ENCODE measurements at regions not wholly inside any gene's neighbourhood (a gene's known extent, or its start where the extent isn't known, plus 50 kb on each side); places are given as distances from the start of the nearest gene placed in this dataset.
A peak's percentile ranks its signal among the peaks of the same experiment; 100 is the strongest.
"Not testable (repeated sequence)": the region's sequence is repeated elsewhere in the genome, so short reads cannot be mapped to it uniquely, and the experiment has no call there.

DNA sequence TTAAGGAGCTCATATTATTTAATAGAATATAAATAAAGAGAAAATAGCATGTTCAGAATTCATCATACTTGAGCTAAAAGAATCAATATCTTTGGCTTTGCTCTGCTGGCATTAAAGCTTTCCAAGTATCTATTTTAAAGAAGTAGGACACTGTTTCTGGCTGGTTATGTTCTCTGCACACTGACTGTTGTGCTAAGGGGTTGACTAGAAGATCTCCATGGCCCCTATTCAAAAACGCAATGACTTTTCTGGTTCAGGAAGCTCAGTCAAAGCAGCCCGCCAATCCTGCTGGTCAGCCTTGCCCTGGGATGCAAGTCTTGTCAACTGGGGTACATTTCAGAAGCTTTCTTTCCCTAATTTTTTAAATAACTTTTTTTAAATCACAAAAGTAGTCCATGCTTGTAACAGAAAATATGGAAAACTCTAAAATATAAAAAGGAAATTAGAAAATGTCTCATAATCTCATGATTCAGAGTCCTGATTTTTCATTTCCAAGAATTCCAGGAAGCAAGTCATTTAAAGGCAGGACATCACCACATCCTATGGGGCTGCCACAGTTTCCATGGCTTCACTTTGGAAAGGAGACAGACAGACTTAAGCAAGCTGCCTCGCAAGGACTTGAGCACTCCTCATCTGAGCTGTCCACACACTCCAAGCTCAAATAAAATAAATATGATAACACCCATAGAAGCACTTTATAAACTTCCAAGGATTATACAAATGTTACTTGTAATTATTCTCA is 195.1 kb downstream of the TXNL1 start:
- DNase-seq (ENCODE audit: low spot score): no peak

GRCh38 chr18:56438480-56438879 is 199.9 kb downstream of the TXNL1 start:
- not testable (repeated sequence) for DNase-seq (ENCODE audit: low spot score)

- DNase-seq (ENCODE audit: low spot score): no peak
Observed at GRCh38 chr18:56436651-56437050, 201.7 kb downstream of the TXNL1 start.

DNA sequence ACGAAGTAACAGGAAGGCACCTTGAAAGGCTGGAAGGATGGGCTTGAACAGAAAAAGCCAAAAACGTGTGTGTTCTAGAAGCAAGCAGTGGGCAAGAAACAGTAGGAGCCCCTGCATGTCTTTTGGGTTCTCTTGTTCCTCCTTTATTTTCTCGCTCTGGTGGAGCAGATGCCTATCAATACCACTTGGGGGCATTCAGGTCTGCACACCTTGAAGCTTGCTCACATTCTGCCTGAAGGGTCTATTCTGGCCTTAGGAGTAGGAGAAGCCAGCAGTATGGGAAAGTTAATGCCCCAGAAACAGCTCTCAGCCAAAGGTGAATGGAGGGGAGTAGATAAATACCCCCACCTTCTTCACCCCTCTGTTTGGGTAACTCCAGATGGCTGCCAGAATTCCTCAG is 204.5 kb downstream of the TXNL1 start:
- no peak for DNase-seq (ENCODE audit: low spot score)

DNA sequence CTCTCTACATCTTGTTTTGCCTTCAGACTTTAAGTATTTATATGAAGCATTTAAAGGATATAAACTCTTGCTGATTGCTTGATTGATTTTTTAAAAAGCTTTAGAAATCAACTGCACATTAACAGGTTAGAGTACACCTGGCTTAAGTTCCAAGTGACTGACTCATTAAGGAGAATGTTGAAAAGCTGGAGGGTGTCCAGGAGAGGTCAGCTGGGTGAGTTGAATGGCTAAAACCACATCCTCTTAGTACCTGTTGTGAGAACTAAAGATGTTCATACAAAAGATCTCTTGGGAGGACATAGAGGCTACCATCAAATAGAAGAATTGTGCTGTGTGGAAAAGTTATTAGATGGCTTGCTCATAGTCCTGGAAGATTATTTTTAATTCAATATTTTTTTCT is 206.8 kb downstream of the TXNL1 start:
- DNase-seq (ENCODE audit: low spot score): no peak

DNA sequence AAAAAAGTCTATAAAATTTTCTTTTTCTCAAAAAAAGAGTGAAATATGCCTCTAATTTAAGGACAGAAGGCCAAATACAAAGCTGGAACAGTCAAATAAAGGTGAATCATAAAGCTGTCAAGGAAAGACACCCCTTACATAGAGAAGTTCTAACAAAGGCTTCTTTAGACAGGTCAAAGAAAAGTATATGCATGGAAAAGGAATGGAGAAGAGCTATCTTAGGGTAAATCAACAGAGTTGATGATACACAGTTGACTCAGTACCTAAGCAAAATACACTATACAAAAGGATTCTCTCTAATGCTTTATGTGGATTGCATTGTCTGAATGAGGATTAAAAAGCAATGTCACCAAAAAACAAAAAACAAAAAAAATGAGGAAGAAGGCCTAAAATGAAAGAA is 214.8 kb downstream of the TXNL1 start:
- DNase-seq (ENCODE audit: low spot score): no peak

GRCh38 chr18:56421647-56422046 is 216.7 kb downstream of the TXNL1 start:
- DNase-seq (ENCODE audit: low spot score): no peak

- not testable (repeated sequence) for DNase-seq (ENCODE audit: low spot score)
Observed at GRCh38 chr18:56420868-56421267, 217.5 kb downstream of the TXNL1 start.

GRCh38 chr18:56414357-56414756 is 224.0 kb downstream of the TXNL1 start:
- DNase-seq (ENCODE audit: low spot score): no peak

DNA sequence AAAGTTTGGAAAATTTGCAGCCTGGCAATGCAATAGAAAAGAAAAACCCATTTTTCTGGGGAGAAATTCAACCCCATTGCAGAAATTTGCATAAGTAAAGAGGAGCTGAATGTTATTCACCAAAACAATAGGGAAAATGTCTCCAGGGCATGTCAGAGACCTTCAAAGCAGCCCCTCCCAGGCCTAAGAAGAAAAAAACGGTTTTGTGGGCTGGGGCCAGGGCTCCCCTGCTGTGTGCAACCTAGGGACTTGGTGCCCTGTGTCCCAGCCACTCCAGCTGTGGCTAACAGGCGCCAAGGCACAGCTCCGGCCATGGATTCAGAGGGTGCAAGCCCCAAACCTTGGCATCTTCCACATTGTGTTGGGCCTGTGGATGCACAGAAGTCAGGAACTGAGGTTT is 224.5 kb downstream of the TXNL1 start:
- no peak for DNase-seq (ENCODE audit: low spot score)

- DNase-seq (ENCODE audit: low spot score): no peak
Observed at GRCh38 chr18:56412951-56413350, 225.4 kb downstream of the TXNL1 start.

GRCh38 chr18:56409736-56410135 is 228.7 kb downstream of the TXNL1 start:
- DNase-seq (ENCODE audit: low spot score): no peak

DNA sequence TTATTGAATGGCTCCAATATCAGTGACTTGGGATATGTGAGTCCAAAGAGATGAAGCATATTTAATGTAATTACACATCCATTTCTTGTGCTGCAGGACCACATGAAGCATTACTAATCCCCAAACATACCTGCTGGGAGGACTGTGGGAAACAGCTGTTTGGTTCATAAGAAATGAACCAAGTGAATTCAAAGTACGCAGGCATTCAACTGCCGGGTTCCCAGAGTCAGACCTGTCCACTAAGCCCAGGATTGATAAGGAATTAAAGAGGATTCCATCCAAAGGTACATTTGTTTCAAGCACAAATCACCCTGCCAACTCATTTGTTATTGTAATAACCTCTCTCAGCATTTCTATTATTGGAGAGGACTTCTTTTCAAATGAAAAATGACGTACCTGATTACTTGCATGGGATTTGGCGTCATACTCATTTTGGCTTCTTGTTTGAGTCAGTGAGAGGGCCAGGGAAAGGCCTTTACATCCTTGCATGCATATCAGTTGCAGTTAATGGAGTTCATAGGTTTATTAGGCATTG is 230.7 kb downstream of the TXNL1 start:
- no peak for DNase-seq (ENCODE audit: low spot score)

DNA sequence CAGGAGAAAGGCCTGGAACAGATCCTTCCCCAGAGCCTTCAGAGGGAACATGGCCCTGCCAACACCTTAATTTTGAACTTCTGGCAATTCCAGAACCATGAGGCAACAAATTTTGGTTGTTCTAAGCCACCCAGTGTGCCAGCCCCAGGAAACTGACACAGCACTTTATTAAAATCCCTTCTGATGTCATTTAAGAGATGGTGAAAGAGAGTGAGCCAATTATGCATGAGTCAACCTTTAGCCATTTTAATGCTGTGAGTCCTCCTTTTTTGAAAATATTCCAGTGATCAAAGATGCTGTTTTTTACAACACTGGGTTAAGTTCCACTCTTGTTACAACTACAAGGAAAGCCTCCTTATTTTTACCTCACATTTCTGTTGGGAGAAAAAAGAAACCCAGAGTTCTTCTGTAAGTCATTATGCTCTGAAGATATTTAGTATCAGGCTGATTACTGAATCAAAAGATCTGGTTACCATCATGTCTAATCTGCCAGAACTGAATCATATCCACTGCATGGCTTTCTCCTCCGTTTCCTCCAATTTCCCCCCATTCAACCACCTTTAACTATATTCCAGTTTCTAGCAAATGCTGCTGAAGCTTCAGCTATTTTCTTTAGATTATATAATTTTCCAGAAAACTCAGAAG is 235.4 kb downstream of the TXNL1 start:
- DNase-seq (ENCODE audit: low spot score): peak; percentile 76

GRCh38 chr18:56393870-56394269 is 244.5 kb downstream of the TXNL1 start:
- DNase-seq (ENCODE audit: low spot score): no peak

DNA sequence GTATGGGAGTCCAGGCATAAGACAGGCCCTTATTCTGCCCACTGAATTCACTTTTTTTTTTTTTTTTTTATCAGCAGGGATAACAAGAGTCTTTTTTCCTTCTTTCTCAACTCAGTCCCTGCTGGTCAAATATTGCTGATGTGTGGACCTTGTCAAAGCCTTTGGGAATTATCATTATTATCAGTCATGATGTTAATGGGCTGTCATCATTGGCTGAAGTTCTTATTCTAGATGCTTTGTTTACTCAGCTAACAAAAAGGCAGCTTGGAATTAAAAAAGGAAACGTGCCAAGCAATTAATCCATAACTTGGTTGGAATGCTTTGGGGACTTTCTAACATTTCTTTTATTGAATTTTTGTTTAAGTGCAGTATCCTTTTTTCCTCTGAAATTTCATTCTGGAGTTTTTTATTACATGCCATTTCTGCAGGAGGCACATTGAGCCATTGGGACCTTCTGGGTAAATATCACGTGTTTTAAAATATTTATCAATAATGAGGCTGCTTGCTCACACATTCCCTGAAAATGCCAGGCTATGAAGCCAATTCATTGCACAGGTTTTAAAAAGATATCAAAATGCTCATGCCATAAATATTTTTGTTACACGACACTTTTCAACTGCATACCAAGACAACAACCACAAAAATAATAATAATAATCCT is 246.3 kb downstream of the TXNL1 start:
- DNase-seq (ENCODE audit: low spot score): no peak

- no peak for DNase-seq (ENCODE audit: low spot score)
Observed at GRCh38 chr18:56390626-56391025, 247.8 kb downstream of the TXNL1 start.

DNA sequence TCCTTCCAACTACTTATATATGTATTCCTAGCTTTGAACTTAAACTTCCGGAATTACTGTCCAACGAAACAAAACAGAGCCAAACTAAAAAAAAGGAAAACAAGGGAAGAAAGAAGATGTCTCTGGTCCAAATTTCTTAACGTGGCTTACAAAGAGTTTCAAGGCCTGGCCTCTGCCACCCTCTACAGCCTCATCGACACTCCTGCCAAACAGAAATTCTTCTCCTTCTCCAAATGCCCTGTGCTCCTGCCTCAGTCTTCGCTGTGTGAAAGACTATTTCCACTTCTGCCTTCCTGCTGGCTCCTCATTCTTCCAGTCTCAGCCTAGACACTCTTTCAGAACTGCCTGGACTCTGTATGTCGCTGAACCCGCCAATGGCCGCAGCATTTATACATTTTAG is 249.2 kb downstream of the TXNL1 start:
- DNase-seq (ENCODE audit: low spot score): no peak

DNA sequence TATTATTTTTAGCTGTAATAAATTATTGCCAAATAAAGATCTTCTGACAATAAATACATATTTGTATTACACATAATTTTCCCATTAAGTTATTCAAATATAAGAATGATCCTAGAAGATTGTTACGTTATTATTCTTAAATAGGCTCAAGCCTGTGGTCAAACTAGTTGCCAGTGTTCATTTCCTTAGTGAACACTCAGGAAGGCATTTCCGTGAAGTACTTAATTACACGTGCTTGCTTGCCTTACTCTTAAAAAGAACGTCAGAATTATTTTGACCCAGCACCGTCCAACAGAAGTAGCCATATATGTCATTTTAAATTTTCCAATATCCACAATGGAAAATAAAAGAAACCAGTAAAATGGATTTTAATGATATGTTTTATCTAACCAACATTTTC is 249.8 kb downstream of the TXNL1 start:
- DNase-seq (ENCODE audit: low spot score): no peak

- DNase-seq (ENCODE audit: low spot score): no peak
Observed at GRCh38 chr18:56386856-56387255, 251.5 kb downstream of the TXNL1 start.

- no peak for DNase-seq (ENCODE audit: low spot score)
Observed at GRCh38 chr18:56383349-56383748, 255.0 kb downstream of the TXNL1 start.

GRCh38 chr18:56382541-56382940 is 255.9 kb downstream of the TXNL1 start:
- no peak for DNase-seq (ENCODE audit: low spot score)

GRCh38 chr18:56381196-56381595 is 257.2 kb downstream of the TXNL1 start:
- no peak for DNase-seq (ENCODE audit: low spot score)
